Coronary artery (tissue), 2 donors: ENCODE measurements at regions not wholly inside any gene's neighbourhood (a gene's known extent, or its start where the extent isn't known, plus 50 kb on each side); places are given as distances from the start of the nearest gene placed in this dataset.
"Not testable (repeated sequence)": the region's sequence is repeated elsewhere in the genome, so short reads cannot be mapped to it uniquely, and the experiment has no call there.

Source experiments
- DNase-seq: peaks from one replicate; pipeline ENCODE4 v3.0.0-alpha.2; 2017; ENCODE audit warnings: low spot score
- H3K27ac ChIP-seq, 2 donors: fragments of 200-600 bp; sonication (generic); one replicate each; pipeline ENCODE4 v1.5.1; 2016 to 2019
- H3K4me3 ChIP-seq: fragments of 200-600 bp; sonication (generic); 2 replicates; pipeline ENCODE4 v1.5.1; 2016; ENCODE audit warnings: mild to moderate bottlenecking, moderate library complexity
- CTCF ChIP-seq: fragments of 200-600 bp; sonication (generic); IDR thresholded peaks from one replicate; pipeline ENCODE4 v1.5.1; 2019; ENCODE audit warnings: antibody characterized with exemption

DNA sequence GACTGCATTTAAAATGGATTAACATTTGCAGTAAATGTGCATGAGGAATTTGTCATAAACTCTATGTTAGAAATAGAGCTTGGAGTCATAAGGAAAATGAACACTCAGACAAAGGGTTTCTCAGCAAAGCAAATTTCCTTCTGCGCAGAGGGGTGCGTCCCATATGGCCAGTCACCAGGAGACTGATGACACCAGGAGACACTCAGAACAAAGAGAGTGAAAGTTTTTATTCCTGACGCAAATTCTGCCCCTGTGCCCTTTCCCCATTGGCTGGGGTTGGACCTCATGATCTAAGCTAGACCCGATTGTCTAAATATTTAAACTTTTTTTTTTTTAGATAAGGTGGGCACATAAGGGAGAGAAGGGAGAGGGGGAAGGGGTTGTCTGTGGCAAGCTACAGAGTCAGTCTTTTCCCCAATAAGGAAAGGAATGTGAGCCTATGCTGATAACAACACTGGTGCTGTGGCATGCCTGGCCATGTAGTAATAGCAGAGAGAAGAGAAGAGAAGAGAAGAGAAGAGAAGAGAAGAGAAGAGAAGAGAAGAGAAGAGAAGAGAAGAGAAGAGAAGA lies 202.0 kb downstream of the POM121L12 start:
- no peak for DNase-seq
- peak overlapping the region; percentile 27 to 72 for H3K27ac ChIP-seq
- no peak for TF ChIP-seq CTCF
- H3K4me3 ChIP-seq = no peak overlapping the region

- H3K4me3 ChIP-seq = peak overlapping the region; percentile 33
- DNase-seq = no peak
- H3K27ac ChIP-seq = peak overlapping the region; percentile 23 to 72
- no peak for TF ChIP-seq CTCF
Observed at GRCh38 chr7:53238021-53238605, 202.7 kb downstream of the POM121L12 start.

- DNase-seq, H3K4me3 ChIP-seq, H3K27ac ChIP-seq: not testable (repeated sequence)
Observed at GRCh38 chr7:53239151-53239550, 203.7 kb downstream of the POM121L12 start.

- H3K27ac ChIP-seq = no peak overlapping the region
- no peak overlapping the region for H3K4me3 ChIP-seq
- no peak for DNase-seq
- no peak for TF ChIP-seq CTCF
Observed at GRCh38 chr7:53245721-53246120, 210.3 kb downstream of the POM121L12 start.

DNA sequence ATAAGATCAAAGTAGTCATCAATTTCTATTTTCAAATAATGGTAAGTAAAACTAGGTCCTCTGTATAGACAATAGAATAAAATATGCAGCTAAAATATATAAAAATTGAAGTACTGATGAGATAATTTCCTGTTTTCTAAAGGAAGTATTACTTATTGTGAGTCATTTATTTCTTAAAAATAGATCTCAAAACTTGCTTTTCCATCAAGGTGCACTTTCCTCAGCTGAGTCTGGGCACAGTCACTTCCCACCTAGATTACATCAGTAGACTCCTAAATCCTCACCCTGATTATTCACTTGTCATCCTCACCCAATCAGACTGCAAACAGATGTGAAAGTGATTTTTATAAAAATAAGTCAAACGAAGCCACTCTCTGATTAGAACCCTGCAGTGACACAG lies 211.5 kb downstream of the POM121L12 start:
- no peak for DNase-seq
- H3K27ac ChIP-seq = no peak overlapping the region
- TF ChIP-seq CTCF = no peak
- H3K4me3 ChIP-seq = no peak overlapping the region

DNA sequence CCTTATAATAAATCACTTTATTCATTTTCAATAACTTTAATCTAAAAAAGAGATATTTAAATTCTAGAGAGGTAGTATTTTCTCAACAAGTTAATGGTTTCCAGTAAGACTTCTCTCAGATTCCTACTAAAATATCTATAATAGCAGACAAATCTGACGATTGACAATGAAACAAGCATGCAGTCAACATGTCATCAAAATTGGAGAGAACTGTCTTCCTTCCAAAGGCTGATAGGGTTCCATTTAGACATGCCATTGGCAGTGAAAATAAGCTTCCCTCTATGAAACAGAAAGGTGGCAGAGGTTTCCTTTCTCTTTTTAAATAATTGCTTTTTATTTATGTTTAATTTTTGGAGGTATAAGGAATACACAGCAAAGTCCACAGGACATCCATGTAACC lies 217.1 kb downstream of the POM121L12 start:
- H3K27ac ChIP-seq = no peak overlapping the region
- no peak overlapping the region for H3K4me3 ChIP-seq
- DNase-seq = no peak
- no peak for TF ChIP-seq CTCF

DNA sequence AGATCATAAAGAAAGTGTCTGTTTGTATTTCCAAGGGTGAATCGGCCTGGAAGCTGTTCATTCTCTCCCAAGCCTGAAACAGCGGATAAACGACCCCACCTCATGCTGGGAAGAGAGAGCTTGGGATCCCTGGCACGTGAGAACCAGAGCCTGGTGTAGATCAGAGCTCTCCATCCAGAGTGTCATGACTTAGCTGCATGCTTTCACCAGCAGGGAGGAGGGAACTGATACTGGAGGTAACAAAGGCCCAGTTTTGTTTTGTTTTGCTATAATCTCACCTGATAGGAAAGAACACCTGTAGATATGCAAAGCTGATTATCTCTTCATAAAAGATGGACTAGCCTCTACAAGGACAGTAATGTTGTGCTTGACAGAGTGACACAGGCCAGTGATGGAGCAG lies 236.6 kb downstream of the POM121L12 start:
- no peak for DNase-seq
- no peak overlapping the region for H3K4me3 ChIP-seq
- no peak overlapping the region for H3K27ac ChIP-seq
- no peak for TF ChIP-seq CTCF
